SU-DHL-6 (cell line): ENCODE measurements at regions not wholly inside any gene's neighbourhood (a gene's known extent, or its start where the extent isn't known, plus 50 kb on each side); places are given as distances from the start of the nearest gene placed in this dataset.

Experiments used
- H2AFZ ChIP-seq: fragments of 200-600 bp; sonication (generic); 2 replicates; pipeline ENCODE4 v1.6.1; 2014; ENCODE audit warnings: low read depth, mild to moderate bottlenecking, moderate library complexity, mixed read lengths, antibody characterized with exemption, low read length; ENCODE audit not compliant: severe bottlenecking
- H3F3A ChIP-seq: fragments of 200-600 bp; shearing (Covaris generic); 2 replicates; pipeline ENCODE4 v1.6.0; 2016; ENCODE audit warnings: antibody characterized with exemption, mild to moderate bottlenecking; ENCODE audit not compliant: insufficient read depth
- H3K27ac ChIP-seq: fragments of 200-600 bp; sonication (generic); 2 replicates; pipeline ENCODE4 v1.5.1; 2016; ENCODE audit warnings: low read depth, mild to moderate bottlenecking, low read length, moderate library complexity, mixed read lengths
- H3K27me3 ChIP-seq: fragments of 200-600 bp; sonication (generic), shearing (Covaris generic); 2 replicates; pipeline ENCODE4 v1.6.0; 2014; ENCODE audit warnings: mild to moderate bottlenecking, low read length
- H3K36me3 ChIP-seq: fragments of 200-600 bp; sonication (generic); 2 replicates; pipeline ENCODE4 v1.6.1; 2014; ENCODE audit warnings: mild to moderate bottlenecking, low read length, mixed read lengths
- H3K4me2 ChIP-seq: fragments of 300-600, 200-600 bp; shearing (Covaris generic), sonication (generic); 2 replicates; pipeline ENCODE4 v1.6.0; 2014; ENCODE audit warnings: low read length, low read depth, mild to moderate bottlenecking; ENCODE audit not compliant: poor library complexity, severe bottlenecking
- H3K4me3 ChIP-seq: fragments of 200-600 bp; sonication (generic); 2 replicates; pipeline ENCODE4 v1.5.1; 2014; ENCODE audit warnings: antibody characterized with exemption, low read length, mild to moderate bottlenecking, mixed read lengths; ENCODE audit not compliant: insufficient read depth, poor library complexity, severe bottlenecking
- H3K79me2 ChIP-seq: fragments of 200-600 bp; sonication (generic); 2 replicates; pipeline ENCODE4 v1.6.1; 2014; ENCODE audit warnings: mild to moderate bottlenecking, low read length, moderate library complexity; ENCODE audit not compliant: insufficient read depth
- H3K9ac ChIP-seq: fragments of 200-600 bp; sonication (generic); 2 replicates; pipeline ENCODE4 v1.7.0; 2014; ENCODE audit warnings: mild to moderate bottlenecking, low read length
- H3K9me2 ChIP-seq: fragments of 200-600 bp; sonication (generic); replicated peaks from 2 replicates; pipeline ENCODE4 v1.6.1; 2014; ENCODE audit warnings: low read length; ENCODE audit not compliant: insufficient read depth
- H3K9me3 ChIP-seq: fragments of 200-600 bp; sonication (generic); 2 replicates; pipeline ENCODE4 v1.6.1; 2014; ENCODE audit warnings: low read length, mixed read lengths; ENCODE audit not compliant: insufficient read depth
- H4K20me1 ChIP-seq: fragments of 200-600 bp; sonication (generic); 2 replicates; pipeline ENCODE4 v1.6.1; 2014; ENCODE audit warnings: low read depth, mild to moderate bottlenecking, antibody characterized with exemption, low read length, moderate library complexity, mixed read lengths
- CTCF ChIP-seq: fragments of 200-600 bp; sonication (generic); IDR thresholded peaks from one replicate; pipeline ENCODE4 v1.5.1; 2017; ENCODE audit warnings: antibody characterized with exemption, mild to moderate bottlenecking, low read length, moderate library complexity; ENCODE audit not compliant: insufficient read depth, poor library complexity, severe bottlenecking
- EZH2phosphoT487 ChIP-seq: fragments of 200-600 bp; sonication (generic), shearing (Covaris generic); conservative IDR thresholded peaks from 2 replicates; pipeline ENCODE4 v1.6.1; 2018; ENCODE audit warnings: mild to moderate bottlenecking, antibody characterized with exemption, low read length, moderate library complexity, mixed read lengths

DNA sequence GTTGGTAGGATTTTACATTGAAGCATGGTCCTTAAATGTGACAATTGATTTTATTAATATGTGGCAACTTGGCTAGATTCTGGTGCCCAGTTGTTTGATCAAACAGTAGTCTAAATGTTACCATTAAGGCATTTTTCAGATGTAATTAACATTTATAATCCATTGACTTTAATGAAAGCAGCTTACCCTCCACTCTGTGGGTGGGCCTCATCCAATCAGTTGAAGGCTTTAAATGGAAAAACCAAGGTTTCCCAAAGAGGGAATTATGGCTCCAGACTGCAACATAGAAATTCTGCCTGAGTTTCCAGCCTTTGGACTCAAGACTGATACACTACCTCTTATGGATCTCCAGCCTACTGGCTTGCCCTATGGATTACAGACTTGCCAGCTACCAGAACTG is 1153.2 kb downstream of the BCL11B start:
- TF ChIP-seq CTCF, result no peak
- no peak for TF ChIP-seq EZH2phosphoT487
- no peaks in the 10 kb centered on the region for H3K27me3 ChIP-seq
- no peak overlapping the region for H3K27ac ChIP-seq
- H3K4me2 ChIP-seq, result no peak overlapping the region
- H3K9me2 ChIP-seq, result no peaks in the 10 kb centered on the region
- no peak overlapping the region for H3K4me3 ChIP-seq
- no peaks in the 10 kb centered on the region for H3K9me3 ChIP-seq
- no peaks in the 10 kb centered on the region for H3F3A ChIP-seq
- H3K79me2 ChIP-seq, result no peaks in the 10 kb centered on the region
- no peak overlapping the region for H2AFZ ChIP-seq
- H3K36me3 ChIP-seq, result no peaks in the 10 kb centered on the region
- no peak overlapping the region for H3K9ac ChIP-seq
- no peaks in the 10 kb centered on the region for H4K20me1 ChIP-seq

DNA sequence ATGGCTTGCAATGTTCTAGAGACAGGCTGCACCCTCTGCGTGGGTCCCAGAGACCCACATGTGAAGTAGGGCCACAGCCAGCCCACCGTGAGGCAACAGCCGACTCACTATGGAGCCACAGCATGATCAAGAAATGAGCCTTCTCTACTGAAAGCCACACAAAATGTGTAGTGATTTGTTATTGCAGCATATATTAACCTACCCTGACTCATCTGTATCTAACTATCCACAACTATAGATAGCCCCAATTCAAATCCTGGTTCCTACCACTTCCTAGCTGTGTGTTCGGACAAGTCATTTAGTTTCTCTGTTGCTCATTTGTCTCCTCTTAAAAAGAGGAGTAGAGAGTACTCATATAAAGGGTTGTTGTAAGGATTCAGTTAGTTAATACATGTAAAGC is 1152.3 kb downstream of the BCL11B start:
- Histone ChIP-seq H3K27me3 (no peaks in the 10 kb centered on the region), H3K79me2 (no peaks in the 10 kb centered on the region), H3K36me3 (no peaks in the 10 kb centered on the region), H3K9me3 (no peaks in the 10 kb centered on the region), H4K20me1 (no peaks in the 10 kb centered on the region), H3K9ac (no peak overlapping the region), H3F3A (no peaks in the 10 kb centered on the region), H3K27ac (no peak overlapping the region), H2AFZ (no peak overlapping the region), H3K4me3 (no peak overlapping the region), H3K4me2 (no peak overlapping the region), H3K9me2 (no peaks in the 10 kb centered on the region)
- TF ChIP-seq EZH2phosphoT487 (no peak), CTCF (no peak)

GRCh38 chr14:98120831-98121464 is 1151.0 kb downstream of the BCL11B start:
- H3K9me3 ChIP-seq, result no peaks in the 10 kb centered on the region
- no peaks in the 10 kb centered on the region for H3K79me2 ChIP-seq
- no peak overlapping the region for H3K27ac ChIP-seq
- H2AFZ ChIP-seq, result no peak overlapping the region
- H3K4me2 ChIP-seq, result no peak overlapping the region
- no peak overlapping the region for H3K4me3 ChIP-seq
- H3K27me3 ChIP-seq, result no peaks in the 10 kb centered on the region
- H3F3A ChIP-seq, result no peaks in the 10 kb centered on the region
- no peaks in the 10 kb centered on the region for H4K20me1 ChIP-seq
- no peak for TF ChIP-seq CTCF
- no peak for TF ChIP-seq EZH2phosphoT487
- no peak overlapping the region for H3K9ac ChIP-seq
- no peaks in the 10 kb centered on the region for H3K36me3 ChIP-seq
- no peaks in the 10 kb centered on the region for H3K9me2 ChIP-seq
